Ureter (tissue), 1 donor: ENCODE measurements at regions not wholly inside any gene's neighbourhood (a gene's known extent, or its start where the extent isn't known, plus 50 kb on each side); places are given as distances from the start of the nearest gene placed in this dataset.
A peak's percentile ranks its signal among the peaks of the same experiment; 100 is the strongest.
"Not testable (repeated sequence)": the region's sequence is repeated elsewhere in the genome, so short reads cannot be mapped to it uniquely, and the experiment has no call there.

ENCODE experiments used
- DNase-seq: peaks from one replicate; pipeline ENCODE4 v3.0.0-alpha.2; 2020; ENCODE audit warnings: low spot score
- donor health status: DM: yes; HTN: yes; CAD: no.

DNA sequence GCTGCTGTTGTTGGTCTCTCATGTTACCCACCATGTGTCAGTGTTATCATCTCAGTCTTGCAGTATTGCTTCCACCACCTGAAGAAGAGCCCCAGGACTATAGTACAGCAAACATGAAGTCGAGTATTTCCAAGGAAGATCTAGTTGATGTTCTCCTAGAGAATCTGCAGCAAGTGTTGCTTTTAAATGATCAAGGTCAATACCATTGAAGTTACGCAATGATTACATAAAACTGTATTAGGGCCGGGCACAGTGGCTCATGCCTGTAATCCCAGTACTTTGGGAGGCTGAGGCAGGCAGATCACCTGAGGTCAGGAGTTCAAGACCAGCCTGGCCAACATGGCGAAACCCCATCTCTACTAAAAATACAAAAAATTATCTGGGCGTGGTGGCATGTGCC lies 173.9 kb downstream of the TJP1 start:
- DNase-seq, result not testable (repeated sequence)

DNA sequence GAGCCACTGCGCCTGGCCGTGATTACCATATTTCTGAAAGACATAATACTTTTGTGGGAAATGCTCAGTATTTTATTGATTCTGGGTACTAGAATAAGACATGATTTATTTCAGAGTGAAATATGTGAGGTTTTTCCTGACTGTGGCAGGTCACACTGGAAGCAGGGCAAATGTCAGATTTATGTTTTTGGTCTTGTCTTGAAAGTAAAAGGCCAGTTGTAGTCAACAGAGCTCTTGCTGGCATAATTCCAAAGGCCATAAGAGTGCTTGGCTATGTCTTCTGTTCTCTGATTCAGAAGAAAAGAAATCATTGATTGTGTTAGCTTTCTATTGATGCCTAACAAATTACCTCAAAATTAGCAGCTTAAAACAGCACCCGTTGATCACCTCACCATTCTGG lies 176.4 kb downstream of the TJP1 start:
- DNase-seq, result no peak

DNA sequence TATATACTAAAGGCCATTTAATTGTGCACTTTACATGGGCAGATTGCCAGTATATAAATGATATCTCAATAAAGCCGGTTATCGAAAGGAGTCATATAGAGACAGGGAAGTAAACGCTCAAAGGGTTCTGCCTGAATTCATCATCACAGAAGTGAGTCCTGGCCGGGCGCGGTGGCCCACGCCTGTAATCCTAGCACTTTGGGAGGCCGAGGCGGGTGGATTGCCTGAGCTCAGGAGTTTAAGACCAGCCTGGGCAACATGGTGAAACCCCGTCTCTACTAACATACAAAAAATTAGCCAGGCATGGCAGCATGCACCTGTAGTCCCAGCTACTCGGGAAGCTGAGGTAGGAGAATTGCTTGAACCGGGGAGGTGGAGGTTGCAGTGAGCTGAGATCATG lies 177.9 kb downstream of the TJP1 start:
- DNase-seq, result not testable (repeated sequence)

DNA sequence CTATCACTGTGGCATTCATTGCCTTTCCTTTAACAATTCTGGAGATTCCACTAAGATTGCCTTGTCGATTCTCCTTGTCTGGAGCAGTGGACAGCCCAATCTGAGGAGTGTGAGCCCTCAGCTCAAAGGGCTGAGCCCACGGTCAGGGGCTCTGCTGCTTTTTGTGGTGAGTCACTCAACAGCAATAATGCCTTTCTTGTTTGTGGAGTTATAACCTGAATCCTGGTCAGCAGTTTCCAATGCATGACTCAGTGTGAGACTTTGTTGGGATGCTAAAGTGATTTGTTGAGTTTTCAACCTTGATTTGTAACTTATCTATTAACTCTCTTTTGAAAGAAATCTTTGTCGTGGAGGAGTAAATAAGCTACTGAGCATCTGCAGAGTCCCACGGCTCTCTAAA lies 183.5 kb downstream of the TJP1 start:
- DNase-seq, result no peak

DNA sequence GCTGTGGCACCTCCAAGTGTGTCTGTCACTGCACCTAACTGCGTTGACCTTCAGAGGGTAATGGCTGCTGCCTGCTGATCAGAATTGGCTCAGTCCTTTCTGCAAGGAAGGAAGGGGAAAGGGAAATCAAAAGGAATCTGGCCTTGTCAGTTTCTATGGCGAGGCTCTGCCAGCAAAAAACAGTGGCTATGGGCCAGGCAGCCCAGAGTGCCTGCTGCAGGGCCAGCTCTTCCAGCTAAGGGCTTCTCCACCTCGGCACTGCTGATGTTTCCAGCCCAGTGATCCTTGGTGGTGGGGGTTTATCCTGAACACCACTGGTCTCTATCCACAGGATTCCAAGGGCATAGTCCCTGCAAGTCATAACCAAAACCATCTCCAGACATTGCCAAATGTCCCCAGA lies 184.3 kb downstream of the TJP1 start:
- DNase-seq, result no peak

DNA sequence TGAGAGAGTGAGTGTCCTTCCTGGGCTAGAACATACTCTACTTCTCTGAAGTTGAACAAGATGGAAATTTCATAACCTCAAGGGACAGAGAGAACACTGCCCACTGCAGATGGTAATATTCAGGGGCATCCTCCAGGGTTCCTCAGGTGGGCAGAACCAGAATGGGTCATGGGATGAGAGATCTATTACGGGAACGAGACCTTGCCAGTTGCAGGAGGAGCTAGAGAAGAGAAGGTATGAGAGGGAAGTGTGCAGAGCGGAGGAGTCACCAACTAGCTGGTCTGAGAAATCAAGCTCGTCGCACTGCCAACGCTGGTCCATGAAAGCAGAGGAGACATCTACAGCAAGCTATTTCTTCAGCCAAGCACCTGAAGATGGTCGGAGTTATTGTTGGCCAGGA lies 184.7 kb downstream of the TJP1 start:
- DNase-seq, result no peak

DNA sequence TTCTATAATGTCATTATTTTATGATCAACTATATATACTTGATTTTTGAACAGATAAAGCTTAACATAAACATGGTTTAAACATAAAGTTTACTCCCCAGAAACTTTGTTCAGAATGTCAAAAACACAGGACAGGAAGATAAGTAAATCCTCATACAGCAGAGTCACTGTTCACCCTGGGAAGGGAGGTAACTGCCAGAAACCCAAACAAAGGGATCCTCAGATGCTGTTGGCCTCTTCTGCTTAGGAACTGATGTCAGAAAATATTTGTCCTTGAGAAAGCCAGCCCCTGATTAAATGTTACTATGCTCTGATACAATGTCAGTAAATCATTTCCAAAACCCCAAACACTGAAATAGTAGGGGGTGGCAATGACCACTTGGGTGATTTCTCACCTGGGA lies 185.3 kb downstream of the TJP1 start:
- no peak for DNase-seq

DNA sequence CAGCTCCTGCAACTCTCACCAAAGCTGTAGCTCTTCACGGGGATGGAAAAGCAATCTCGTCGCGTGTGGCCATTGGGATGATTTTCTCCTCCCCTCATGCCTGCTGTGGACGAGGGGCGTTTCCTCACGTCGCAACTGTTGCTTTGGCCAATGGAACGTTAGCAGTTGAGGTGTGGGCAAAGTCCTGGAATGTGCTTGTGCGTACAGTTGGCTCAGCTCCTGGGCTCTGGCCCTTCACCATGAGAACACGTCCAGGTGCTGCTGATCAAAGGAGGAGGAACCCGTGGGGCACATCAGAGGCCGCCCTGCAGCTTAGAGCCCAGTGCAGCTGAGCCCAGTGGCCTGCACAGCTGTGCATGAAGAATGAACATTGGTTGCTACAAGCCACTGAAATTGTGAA lies 186.1 kb downstream of the TJP1 start:
- DNase-seq, result no peak

DNA sequence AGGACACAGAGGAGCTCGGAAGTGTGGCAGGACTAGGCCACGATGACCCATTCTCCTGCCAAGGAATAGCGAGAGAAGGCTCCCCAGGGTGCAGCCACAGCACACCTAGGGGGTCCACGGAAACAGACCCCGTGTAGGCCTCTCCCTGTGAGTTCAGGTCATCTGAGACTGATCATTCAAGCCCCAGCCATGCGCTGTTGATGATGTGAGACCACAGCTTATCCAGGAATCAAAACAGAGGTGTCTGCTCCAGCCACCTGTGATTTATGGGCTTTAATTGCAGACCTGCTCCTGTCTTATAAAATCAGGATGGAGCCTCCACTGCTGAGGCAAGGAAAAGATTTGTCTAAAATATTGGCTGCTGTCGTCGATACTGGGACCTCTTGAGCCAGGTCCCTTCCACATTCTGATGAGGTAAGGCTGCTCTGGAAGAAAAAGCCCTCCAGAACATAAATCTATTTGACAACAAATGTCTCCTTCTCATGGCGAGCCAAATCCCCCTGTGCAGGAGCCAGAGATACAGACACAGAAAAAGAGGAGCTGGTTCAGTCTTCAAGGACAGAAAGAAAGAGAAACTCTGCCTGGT lies 186.7 kb downstream of the TJP1 start:
- no peak for DNase-seq

DNA sequence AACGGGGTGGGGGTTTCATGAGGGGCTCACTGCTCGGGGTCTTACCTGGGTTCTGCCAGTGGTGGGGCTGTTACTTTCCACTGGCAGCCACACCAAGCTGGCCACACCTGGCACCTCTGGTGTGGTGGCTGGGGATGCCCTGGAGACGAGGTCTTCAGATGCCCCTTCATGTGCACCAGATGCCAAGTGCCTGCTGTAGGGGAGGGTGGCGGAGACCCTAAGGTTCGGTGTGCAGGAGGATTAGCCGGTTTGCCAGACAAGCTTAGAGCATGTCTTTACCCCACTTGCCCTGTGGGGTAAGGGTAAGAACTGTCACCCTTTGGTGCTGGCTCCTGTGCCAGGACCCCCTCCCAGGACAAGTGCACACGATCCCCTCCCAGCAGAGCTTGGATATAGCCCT lies 188.3 kb downstream of the TJP1 start:
- no peak for DNase-seq

DNA sequence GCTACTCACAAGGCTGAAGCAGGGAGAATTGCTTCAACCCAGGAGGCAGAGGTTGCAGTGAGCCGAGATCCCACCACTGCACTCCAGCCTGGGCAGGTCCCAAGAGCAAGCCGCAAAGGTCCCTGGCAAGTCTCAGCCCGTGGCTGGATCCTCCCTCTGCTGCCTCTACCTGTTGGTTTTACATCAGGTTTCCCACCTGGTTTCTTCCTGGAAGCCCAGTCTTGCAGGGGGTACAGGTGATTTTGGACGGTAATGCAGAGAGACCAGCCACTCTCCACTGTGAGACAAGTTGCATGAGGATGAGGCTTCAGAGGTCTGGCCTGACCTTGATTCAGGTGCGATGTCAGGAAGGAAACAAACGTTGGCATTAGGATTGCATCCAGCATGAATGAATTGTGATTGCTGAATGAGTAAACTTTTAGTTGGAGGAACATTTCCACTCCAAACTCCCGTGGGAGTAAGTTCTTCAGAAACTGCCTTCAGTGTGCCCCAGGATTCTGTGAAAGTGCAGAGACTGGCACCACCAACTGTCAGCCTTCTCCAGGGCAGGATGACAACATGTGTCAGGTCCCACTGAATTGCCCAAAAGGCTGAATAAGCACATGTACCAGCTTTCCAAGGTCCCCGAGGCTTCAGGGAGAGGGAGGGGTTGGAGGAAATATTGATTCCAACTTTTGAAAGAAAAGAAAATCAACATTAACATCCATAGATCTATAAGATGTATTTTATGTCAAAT lies 189.4 kb downstream of the TJP1 start:
- DNase-seq, result no peak

DNA sequence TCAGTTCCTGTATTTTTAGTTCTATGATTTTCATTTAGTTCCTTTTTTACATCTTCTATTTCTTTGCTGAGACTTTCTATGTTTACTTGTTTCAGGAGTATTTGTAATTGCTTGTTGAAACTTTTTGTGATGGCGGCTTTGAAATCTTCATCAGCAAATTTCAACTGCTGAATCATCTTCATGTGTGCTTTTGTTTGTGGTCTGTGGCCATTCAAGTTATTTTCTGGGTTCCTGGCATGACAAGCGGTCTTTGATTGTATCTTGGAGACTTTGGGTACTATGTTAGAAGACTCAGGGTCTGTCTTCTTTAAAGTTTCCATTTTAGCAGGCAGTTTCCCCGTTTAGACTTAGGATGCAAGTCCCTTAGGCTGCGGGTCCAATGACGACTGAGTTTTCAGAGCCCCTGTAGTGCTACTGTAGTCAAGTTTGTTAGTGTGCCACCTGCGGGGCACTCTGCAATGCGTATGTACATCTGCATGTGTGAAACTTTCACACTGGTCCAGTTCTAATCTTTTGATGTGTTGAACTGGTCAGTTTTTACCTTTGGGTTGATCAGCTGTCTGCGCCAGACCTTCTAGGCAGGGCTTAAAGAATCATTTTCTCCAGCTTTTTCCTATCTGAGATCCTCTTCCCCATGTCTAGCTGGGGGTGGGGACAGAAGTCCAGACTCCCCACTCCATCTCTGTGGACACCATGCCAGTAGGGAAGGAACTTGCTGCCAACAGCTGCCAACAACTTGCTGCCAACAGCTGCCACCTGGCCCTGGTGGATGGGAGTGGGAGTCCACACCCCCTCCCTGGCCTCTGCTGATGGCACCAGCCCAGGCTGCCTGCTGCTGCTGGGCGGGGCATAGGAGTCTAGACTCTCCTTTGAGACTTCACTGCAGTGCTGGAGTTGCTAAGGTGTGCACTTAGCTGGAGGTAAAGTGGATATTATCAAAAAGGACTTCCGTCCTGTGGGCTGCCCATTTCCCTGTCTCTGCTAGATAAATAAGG lies 190.9 kb downstream of the TJP1 start:
- DNase-seq, result no peak

DNA sequence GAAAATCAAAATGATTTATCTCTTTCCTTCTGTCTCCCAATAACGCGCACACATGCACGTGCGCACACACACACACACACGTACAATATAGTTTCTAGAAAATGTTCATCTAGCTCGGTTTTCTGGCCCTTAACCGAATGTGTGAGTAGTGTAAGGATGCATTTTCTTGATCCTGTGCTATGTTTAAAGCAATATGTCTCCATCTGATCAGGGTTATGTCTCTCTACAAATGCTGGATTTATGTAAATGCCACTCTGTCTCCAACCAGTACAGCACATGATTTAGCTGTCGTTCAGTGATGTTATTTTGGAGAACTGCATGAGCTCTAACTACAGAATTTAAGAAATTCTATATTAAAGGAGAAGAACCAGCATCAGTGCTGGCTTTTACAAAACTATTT lies 198.0 kb downstream of the TJP1 start:
- no peak for DNase-seq

DNA sequence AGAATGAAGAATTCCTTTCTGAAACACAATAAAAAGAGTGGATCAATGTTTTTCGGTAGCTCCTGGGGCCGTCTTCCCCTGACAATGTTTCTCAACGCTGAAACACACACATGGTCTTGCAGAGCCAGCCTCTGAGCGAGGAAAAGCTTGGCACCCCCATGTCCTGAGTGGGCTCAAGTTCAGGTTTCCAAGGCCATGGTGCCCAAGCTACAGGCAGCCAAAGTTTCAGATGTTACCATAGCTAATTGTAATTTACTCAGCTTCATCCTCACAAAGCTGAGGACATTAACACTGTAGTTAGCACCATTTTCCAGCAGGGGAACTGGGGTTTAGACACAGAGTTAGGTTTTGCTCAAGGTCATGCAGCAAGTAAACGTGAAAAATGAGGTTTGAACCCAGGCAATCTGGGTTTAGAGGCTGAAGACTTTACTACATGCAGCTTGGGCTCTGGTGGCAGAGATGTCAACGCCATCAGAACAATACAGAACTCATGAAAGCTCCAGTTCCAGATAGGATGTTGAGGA lies 199.1 kb downstream of the TJP1 start:
- DNase-seq, result no peak

DNA sequence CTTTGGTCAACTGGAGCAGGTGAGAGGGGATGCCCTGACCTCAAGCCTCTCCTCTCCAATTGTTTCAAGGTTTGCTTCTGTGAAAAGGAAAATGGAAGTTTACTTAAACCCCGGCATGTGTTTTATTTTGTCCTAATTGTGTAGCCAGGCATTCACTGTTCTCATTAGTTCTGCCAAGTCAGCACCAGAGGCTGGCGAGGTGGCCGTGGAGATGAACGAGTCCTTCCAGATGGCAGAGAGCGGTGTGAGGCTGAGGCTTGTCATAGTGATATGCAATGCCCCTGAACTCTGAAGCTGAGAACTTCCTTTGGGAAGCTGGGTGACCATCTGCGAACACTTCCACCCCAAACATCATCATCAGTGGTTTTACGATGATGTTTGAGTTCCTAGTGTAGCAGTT lies 199.6 kb downstream of the TJP1 start:
- peak; percentile 5 for DNase-seq

DNA sequence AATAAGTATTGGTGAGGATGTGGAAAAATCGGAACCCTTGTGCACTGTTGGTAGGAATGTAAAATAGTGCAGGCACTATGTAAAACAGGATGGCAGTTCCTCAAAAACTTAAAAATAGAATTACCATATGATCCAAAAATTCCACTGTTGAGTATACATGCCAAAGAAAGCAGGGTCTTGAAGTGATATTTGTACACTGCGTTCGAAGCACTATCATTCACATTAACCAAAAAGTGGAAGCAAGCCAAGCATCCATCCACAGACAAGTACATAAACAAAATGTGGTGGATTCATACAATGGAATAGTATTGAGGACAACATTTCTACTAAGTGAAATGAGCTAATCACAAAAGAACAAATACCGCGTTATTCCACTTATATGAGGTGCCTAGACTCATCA lies 200.7 kb downstream of the TJP1 start:
- no peak for DNase-seq

DNA sequence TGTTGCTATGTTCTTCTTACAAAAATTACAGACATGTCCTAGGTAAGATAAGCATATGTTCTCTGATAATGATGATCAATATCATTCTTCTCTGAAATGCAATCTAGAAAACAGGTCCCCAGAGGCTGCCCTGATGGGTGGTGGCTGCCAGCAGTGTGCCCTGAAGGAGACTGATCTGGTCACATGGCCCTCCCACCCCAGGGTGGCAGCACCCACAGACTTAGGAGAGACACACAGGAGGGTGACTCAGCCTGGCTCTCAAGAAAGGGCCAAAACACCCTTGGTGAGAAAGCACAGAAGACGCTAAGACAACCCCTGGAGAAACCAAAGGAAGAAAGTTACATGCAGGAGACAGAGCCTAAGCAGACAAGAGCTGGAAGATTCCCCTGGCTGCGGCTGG lies 203.7 kb downstream of the TJP1 start:
- no peak for DNase-seq

DNA sequence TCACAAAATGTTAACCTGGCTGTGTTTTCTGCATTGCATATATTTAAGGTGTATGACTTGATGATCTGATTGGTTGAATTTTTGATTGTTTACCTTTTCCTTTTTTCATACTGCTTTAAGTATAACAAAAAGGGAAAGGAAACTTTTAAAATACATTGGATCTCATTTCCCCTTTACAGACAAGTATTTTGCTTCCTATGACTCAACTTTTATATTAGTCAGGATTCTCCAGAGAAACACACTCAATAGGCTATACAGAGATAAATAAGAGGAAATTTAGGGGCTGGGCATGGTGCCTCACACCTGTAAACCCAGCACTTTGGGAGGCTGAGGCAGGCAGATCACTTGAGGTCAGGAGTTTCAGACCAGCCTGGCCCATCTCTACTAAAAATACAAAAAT lies 205.8 kb downstream of the TJP1 start:
- no peak for DNase-seq

DNA sequence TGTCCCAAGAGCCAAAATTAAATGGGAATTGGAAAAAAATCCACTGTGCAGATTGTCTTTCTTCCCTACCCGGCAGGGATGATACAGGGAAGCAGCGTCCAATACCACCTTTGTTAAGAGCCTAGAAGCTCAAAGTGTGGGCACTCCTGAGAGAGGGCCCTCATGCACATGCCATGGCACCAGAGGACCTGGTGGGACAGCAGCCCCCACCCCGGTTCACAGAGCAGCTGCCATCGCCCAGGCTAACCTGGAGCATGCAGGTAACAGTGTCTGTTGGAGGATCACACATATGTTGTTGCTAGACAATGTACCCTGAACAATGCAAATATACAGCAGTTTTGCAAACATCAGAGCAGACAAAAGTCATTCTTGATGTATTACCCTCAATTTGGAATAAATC lies 206.5 kb downstream of the TJP1 start:
- DNase-seq, result no peak

DNA sequence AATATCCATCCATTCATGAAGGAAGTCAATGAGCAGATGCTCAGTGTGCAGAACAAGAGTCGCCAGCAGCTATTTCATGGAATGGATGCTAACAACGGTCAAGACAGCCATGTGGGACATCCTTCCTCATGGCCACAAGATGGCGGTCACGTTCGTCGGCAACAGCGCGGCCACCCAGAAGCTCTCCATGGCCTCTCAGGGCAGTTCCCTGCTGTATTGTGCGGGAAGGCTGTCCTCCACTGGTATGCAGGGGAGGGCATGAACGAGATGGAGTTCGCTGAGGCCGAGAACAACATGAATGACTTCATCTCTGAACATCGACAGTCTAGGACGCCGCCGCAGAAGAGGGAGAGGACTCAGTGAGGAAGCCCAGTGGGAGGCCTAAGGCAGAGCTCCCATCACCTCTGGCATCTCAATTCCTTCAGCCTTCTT lies 208.3 kb downstream of the TJP1 start:
- no peak for DNase-seq

DNA sequence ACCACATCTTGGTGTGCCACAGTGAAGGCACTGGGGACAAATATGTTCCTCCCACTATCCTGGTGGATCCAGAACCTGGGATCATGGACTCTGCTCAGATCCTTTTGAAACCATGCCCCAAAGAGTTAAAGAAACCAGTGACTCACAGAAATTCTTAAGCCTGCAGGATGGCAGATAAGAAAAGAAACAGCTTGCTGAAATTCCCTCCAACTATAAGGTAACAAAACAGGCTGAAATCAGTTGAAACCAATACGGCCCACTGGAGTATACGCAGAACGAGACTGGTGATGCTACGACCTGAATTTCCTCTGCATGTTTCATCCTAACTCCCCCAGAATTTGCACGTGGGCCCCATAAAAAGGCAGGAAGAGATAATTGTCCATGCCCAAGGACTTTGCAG lies 209.6 kb downstream of the TJP1 start:
- no peak for DNase-seq

DNA sequence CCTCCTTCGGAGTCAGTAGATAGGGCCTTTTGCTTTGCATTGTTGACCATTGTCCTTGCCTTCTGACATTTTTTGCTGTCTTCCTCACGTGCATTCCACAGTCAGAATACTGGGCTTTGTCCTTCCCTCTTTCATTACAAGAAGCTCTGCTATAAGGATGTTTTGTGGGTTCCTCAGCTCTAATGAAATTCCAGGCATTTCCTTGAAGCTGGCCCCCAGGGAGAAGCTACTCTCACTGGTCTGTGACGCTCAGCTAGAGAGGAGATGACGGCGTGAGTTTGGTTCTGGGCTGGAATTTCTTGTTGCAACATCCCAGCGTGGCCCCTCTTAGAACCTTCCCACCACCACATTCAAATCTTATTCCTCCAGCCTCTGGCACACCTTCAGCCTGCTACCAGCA lies 210.2 kb downstream of the TJP1 start:
- DNase-seq, result no peak

DNA sequence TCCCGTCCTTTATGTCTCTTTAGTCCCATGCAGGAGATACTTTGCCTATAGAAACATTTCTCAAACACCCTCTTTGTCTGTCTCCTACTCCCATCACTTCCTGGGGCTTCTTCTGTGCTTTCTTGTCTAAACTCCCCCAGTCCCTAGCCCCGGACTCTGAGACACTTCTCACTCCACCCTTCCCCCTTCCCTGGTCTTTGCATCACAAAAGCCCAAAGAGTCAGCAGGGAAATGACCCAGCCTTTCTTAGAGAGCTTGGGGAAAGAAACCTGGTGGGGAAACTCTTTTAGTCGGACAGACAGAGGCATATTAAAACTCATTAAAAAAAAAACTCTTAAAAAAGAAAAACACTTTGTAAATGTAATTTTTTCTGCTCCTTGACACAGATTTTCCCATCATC lies 211.2 kb downstream of the TJP1 start:
- DNase-seq, result no peak
